Parathyroid adenoma (tissue), 2 donors: ENCODE measurements at regions not wholly inside any gene's neighbourhood (a gene's known extent, or its start where the extent isn't known, plus 50 kb on each side); places are given as distances from the start of the nearest gene placed in this dataset.
"Not testable (repeated sequence)": the region's sequence is repeated elsewhere in the genome, so short reads cannot be mapped to it uniquely, and the experiment has no call there.

Experiments
- H2AFZ ChIP-seq: fragments of 300-600 bp; sonication (generic); one replicate; pipeline ENCODE4 v1.7.0; 2017; ENCODE audit warnings: antibody characterized with exemption, mild to moderate bottlenecking
- H3K27ac ChIP-seq: fragments of 300-600 bp; sonication (generic); one replicate; pipeline ENCODE4 v1.7.0; 2017
- H3K27me3 ChIP-seq: fragments of 300-600 bp; sonication (generic); one replicate; pipeline ENCODE4 v1.7.0; 2017; ENCODE audit warnings: low read length; ENCODE audit not compliant: control insufficient read depth, insufficient read depth
- H3K36me3 ChIP-seq: fragments of 300-600 bp; sonication (generic); one replicate; pipeline ENCODE4 v1.7.0; 2017; ENCODE audit warnings: low read length; ENCODE audit not compliant: control insufficient read depth, insufficient read depth
- H3K4me1 ChIP-seq: fragments of 300-600 bp; sonication (generic); one replicate; pipeline ENCODE4 v1.7.0; 2017; ENCODE audit warnings: control low read depth
- H3K4me2 ChIP-seq: fragments of 300-600 bp; sonication (generic); one replicate; pipeline ENCODE4 v1.7.0; 2017; ENCODE audit warnings: low read length
- H3K4me3 ChIP-seq: fragments of 300-600 bp; sonication (generic); one replicate; pipeline ENCODE4 v1.7.0; 2017; ENCODE audit warnings: low read depth, low read length
- H3K79me2 ChIP-seq: fragments of 300-600 bp; sonication (generic); one replicate; pipeline ENCODE4 v1.7.0; 2017; ENCODE audit warnings: control low read depth
- H3K9ac ChIP-seq: fragments of 300-600 bp; sonication (generic); one replicate; pipeline ENCODE4 v1.7.0; 2017; ENCODE audit warnings: mild to moderate bottlenecking
- H3K9me3 ChIP-seq: fragments of 300-600 bp; sonication (generic); one replicate; pipeline ENCODE4 v1.7.0; 2017; ENCODE audit warnings: low read length; ENCODE audit not compliant: control insufficient read depth
- CTCF ChIP-seq: fragments of 300-600 bp; sonication (generic); IDR thresholded peaks from one replicate; pipeline ENCODE4 v1.7.0; 2017; ENCODE audit warnings: antibody characterized with exemption, mild to moderate bottlenecking
- donor health status: primary hyperparathyroidism.

GRCh38 chr6:56725254-56725653 lies 82.6 kb upstream of the DST start:
- Histone ChIP-seq H3K36me3 (no peaks in the 10 kb centered on the region), H3K4me2 (no peak overlapping the region), H3K79me2 (peaks cover 3% of the 10 kb centered on the region), H3K9me3 (no peaks in the 10 kb centered on the region), H3K27me3 (no peaks in the 10 kb centered on the region), H3K4me1 (peaks cover 3% of the 10 kb centered on the region), H3K4me3 (no peak overlapping the region), H3K27ac (no peak overlapping the region), H3K9ac (no peak overlapping the region), H2AFZ (no peak overlapping the region)
- no peak for TF ChIP-seq CTCF

GRCh38 chr6:56724455-56724854 lies 81.8 kb upstream of the DST start:
- TF ChIP-seq CTCF: no peak
- H3K27me3 ChIP-seq: no peaks in the 10 kb centered on the region
- H3K4me1 ChIP-seq: peaks cover 3% of the 10 kb centered on the region
- H3K79me2 ChIP-seq: peaks cover 3% of the 10 kb centered on the region
- no peak overlapping the region for H2AFZ ChIP-seq
- H3K4me3 ChIP-seq: no peak overlapping the region
- H3K27ac ChIP-seq: no peak overlapping the region
- H3K4me2 ChIP-seq: no peak overlapping the region
- no peak overlapping the region for H3K9ac ChIP-seq
- no peaks in the 10 kb centered on the region for H3K36me3 ChIP-seq
- no peaks in the 10 kb centered on the region for H3K9me3 ChIP-seq

- H3K27me3 ChIP-seq: no peaks in the 10 kb centered on the region
- no peak for TF ChIP-seq CTCF
- H3K4me1 ChIP-seq: peaks cover 3% of the 10 kb centered on the region
- H3K27ac ChIP-seq: no peak overlapping the region
- H3K9ac ChIP-seq: no peak overlapping the region
- H3K4me3 ChIP-seq: no peak overlapping the region
- H3K9me3 ChIP-seq: no peaks in the 10 kb centered on the region
- H2AFZ ChIP-seq: no peak overlapping the region
- H3K4me2 ChIP-seq: no peak overlapping the region
- no peaks in the 10 kb centered on the region for H3K36me3 ChIP-seq
- H3K79me2 ChIP-seq: peaks cover 3% of the 10 kb centered on the region
These were observed 78.2 kb upstream of the DST start for GRCh38 chr6:56720882-56721281.

GRCh38 chr6:56720202-56720601 lies 77.5 kb upstream of the DST start:
- not testable (repeated sequence) for H3K9me3 ChIP-seq, H3K4me3 ChIP-seq, H2AFZ ChIP-seq, H3K27ac ChIP-seq, H3K9ac ChIP-seq, H3K27me3 ChIP-seq, H3K36me3 ChIP-seq, H3K79me2 ChIP-seq, H3K4me2 ChIP-seq, H3K4me1 ChIP-seq

- not testable (repeated sequence) for H3K79me2 ChIP-seq, H3K9ac ChIP-seq, H3K36me3 ChIP-seq, H3K4me1 ChIP-seq, H3K9me3 ChIP-seq, H3K27ac ChIP-seq, H2AFZ ChIP-seq, H3K27me3 ChIP-seq, H3K4me3 ChIP-seq, H3K4me2 ChIP-seq
These were observed 76.8 kb upstream of the DST start for GRCh38 chr6:56719315-56720058.

GRCh38 chr6:56718236-56718635 lies 75.5 kb upstream of the DST start:
- TF ChIP-seq CTCF: no peak
- Histone ChIP-seq H3K4me1 (no peaks in the 10 kb centered on the region), H2AFZ (no peak overlapping the region), H3K9me3 (no peaks in the 10 kb centered on the region), H3K4me2 (no peak overlapping the region), H3K9ac (no peak overlapping the region), H3K27me3 (no peaks in the 10 kb centered on the region), H3K4me3 (no peak overlapping the region), H3K79me2 (peaks cover 2% of the 10 kb centered on the region), H3K36me3 (no peaks in the 10 kb centered on the region), H3K27ac (no peak overlapping the region)
